HG02588 (cell line): ENCODE measurements at regions not wholly inside any gene's neighbourhood (a gene's known extent, or its start where the extent isn't known, plus 50 kb on each side); places are given as distances from the start of the nearest gene placed in this dataset.

ENCODE experiments used
- ATAC-seq: cut with Tn5 transposase; IDR thresholded peaks from one replicate; pipeline ENCODE4 v1.9.1; 2021; ENCODE audit warnings: mild to moderate bottlenecking, moderate library complexity; ENCODE audit not compliant: unreplicated experiment

GRCh38 chr12:46456356-46457334 is 84.1 kb upstream of the SLC38A2 start:
- no peak for ATAC-seq

DNA sequence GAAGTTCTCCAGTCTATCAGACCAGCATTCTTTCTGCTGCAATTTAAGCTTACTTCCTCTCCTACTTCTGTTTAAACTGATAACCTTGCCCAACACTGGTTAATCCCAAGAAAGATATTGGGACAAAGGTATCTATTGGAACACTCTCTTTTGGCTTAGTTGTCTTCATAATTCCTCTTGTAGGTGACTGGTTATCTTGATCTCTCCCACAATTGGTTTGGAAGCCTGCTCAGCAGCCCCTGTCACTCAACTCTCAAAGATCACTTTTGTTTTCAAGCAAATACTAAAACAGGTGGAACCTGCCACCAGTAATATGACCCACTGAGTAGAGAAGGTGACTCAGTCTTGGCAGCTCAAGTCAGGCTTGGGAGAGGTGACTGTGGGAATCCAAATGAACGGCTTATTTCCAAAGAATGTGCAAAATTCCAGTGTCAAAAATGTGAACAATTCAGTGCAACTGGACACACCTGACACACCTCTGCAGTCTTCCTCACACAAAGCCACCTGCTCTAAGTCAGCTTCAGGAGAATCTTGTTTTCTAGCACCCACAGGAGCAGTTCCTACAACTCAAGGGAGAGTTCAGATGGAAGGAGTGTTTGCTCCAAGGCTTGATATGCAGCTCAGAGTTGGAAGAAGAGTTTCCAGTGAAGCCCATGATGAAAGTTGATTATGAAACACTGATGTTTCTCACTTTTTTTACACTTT is 83.2 kb upstream of the SLC38A2 start:
- ATAC-seq = no peak

- no peak for ATAC-seq
Measured at GRCh38 chr12:46454981-46455380, 82.4 kb upstream of the SLC38A2 start.

DNA sequence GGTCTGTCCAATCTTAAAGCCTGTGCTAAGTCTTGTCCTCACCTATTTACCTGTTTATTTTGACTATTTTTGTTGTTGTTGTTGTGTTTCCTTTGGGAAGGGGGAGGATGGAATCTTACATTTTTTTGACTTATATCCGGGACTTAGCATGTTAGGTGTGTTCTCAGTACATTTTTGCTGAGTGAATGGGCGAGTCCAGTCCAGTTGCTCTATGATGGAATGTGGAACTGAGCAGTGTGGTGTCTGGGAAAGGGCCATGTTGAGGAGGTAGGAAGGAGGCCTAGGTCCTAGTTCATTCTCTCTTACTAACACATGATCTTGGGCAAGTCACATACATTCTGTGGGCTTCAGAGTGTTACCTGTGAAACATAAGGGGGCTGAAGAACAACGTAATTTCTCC is 80.9 kb upstream of the SLC38A2 start:
- no peak for ATAC-seq

DNA sequence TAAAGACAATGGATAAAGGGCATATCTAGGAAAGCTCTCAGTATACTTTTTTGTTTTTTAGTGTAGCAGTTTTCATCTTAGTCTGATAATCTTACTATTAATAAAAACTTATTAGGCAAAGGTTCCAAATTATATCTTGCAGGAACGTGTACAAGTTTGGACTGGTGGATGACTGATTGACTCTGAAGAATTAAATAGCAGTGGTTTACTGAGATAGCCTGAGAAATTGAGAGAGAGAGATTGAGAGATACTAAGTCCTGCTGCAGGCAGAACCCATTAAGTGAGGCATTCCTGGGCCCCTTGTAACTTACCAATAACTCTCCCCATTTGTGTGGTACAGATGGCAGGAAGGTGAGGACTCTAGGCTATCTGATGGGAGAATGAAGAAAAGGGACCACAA is 80.2 kb upstream of the SLC38A2 start:
- ATAC-seq = no peak

DNA sequence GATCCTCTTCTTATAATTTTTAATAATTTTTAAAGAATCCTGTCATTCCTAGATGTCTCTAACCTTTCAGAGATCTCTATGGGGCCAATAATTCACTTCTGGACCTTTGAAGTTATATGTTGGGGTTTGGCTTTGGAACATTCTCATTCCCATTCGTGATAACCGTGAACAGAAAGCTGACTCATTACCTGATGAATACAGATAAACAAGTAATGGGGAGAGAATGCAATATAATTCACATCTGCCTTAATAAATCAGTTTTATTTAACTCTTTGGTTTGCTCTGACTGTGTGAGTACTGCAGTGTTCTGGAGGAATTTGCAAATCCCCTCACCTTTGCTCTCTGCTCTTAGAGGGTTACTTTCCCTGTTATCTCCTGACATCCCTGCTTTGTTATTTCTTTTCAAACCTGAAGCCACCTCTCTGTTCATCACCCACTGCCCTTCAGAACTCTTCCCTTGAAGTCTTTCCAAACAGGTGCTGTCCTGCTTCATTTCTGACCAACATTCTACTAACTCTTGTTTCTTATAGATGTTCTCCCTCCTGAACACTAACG is 79.6 kb upstream of the SLC38A2 start:
- ATAC-seq = no peak

GRCh38 chr12:46451276-46452021 is 78.9 kb upstream of the SLC38A2 start:
- no peak for ATAC-seq

DNA sequence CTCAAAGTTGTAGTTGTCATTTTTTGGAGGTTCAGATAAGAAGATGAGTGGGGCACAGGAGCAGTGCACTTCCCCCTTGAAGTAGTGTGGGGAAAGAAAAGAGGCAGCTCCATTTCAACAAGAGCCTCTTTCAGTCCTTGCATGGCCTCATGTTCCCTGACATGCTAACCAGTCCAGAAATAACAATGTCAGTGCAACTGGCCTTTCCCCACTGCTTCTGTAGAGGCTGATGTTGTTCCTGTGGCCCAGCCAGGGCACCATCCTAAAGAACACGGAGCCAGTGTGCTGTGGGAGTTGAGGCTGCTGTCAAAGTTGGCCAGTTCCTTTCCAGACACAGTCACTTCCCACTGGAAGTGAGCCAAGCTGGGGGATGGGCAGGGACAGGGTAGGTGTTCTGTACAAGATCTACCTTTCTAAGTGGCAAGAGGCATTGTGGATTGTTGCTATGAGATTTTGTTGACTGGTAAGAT is 77.7 kb upstream of the SLC38A2 start:
- ATAC-seq = no peak

- no peak for ATAC-seq
Measured at GRCh38 chr12:46449856-46450255, 77.3 kb upstream of the SLC38A2 start.

GRCh38 chr12:46449316-46449715 is 76.7 kb upstream of the SLC38A2 start:
- ATAC-seq = no peak

GRCh38 chr12:46446645-46447044 is 74.1 kb upstream of the SLC38A2 start:
- ATAC-seq = no peak

GRCh38 chr12:46445551-46446235 is 73.1 kb upstream of the SLC38A2 start:
- no peak for ATAC-seq

GRCh38 chr12:46445093-46445492 is 72.5 kb upstream of the SLC38A2 start:
- no peak for ATAC-seq

GRCh38 chr12:46443594-46444263 is 71.2 kb upstream of the SLC38A2 start:
- no peak for ATAC-seq

DNA sequence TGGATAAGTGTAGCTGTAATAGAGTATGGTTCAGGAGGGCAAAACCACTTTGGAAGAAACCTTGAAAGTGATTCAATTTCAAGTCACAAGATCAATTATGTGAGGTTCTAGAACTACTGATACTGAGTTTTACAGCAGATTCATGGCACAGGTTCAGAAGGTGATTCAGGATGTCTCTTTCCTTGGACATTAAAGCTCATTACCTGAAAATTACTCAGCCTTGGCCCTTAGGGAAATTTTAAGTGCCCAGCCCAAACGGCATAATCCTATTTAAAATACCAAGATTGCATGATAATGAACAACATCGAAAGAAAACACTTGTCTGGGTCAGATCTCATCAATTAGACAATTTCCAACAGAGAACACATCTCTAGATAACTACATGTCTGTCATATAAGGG is 70.2 kb upstream of the SLC38A2 start:
- no peak for ATAC-seq

- ATAC-seq = no peak
Measured at GRCh38 chr12:46442239-46442638, 69.7 kb upstream of the SLC38A2 start.

DNA sequence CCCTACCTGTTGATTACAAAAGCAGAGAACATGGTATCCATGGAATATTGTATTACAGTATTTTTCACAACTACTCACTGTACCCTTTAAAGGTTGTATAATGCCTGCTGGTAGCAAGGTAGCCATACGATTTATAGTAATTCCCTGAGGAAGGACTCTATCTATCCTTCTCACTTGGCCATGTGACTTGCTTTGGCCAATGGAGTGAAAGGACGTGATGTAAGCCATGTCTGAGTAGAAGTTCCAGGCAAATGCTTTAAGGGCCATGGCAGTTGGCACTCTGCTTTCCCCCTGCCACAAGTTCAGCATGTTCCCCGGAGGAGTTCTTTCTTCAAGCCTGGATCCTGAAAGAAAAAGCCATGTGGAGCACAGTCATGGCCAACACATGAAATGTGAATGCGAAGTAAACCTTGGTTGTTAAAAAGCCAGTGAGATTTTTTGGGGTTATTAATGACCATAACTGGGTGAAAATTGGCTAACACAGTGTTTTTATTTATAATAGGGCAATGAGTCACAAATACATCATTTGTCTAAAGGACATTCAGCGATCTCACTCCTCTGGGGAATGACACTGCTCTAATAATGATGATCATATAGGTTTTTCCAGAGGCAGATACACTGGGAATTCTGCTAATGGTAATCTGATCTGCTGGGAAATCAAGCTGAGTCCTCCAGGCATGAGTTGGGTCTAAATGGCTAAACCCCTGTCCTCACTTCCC is 67.4 kb upstream of the SLC38A2 start:
- no peak for ATAC-seq

DNA sequence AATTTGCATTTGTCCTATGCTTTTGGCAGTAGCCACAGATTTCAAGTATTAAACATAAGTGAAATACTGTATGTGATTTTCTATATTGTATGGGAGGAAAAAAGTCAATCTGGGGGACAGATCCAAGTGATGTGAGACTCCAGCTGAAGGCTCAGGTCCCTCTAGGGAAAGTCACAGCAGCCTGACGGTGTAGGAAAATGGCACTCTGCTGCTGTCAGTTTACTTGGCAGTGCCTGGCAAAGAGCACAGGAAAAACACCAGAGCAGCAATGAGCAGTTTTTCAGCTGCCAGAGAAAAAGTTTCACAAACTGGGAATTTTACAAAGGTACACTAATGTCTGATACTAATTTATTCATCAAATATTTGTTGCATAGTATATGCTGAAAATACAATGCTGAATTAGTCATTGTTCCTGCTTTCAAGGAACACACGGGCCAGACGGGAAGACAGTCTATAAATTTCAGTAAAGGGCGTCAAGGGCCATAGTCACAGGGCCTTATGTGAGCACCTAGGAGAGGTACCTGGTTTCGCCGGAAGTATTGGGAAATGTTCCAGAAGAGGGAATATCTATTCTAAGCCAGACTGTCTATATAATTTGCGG is 66.2 kb upstream of the SLC38A2 start:
- no peak for ATAC-seq

- no peak for ATAC-seq
Measured at GRCh38 chr12:46438256-46438655, 65.7 kb upstream of the SLC38A2 start.
